ENCODE measurements at regions not wholly inside any gene's neighbourhood (a gene's known extent, or its start where the extent isn't known, plus 50 kb on each side); places are given as distances from the start of the nearest gene placed in this dataset.

- Histone ChIP-seq H3K27ac (ENCODE audit: low read depth, low read length) (no peak overlapping the region), H3K4me3 (ENCODE audit: low read depth, low read length) (no peak overlapping the region), H3K9me3 (ENCODE audit: control insufficient read depth, insufficient read depth, low read length) (no peaks in the 10 kb centered on the region), H3K4me1 (ENCODE audit: control insufficient read depth, insufficient read depth, low read length) (peaks cover 14% of the 10 kb centered on the region), H3K36me3 (ENCODE audit: control insufficient read depth, insufficient read depth, low read length) (no peaks in the 10 kb centered on the region), H3K27me3 (ENCODE audit: control insufficient read depth, insufficient read depth, low read length) (peaks cover 2% of the 10 kb centered on the region)
- no peak for DNase-seq (ENCODE audit: low read depth in 4 of 6, low spot score in 6 of 6)
- 91% methylated on average over 4 of the region's 4 CpGs for WGBS (ENCODE audit: insufficient coverage)
Observed at GRCh38 chr16:86786338-86786737, 208.0 kb downstream of the FOXL1 start.

GRCh38 chr16:86786994-86787393, 208.6 kb downstream of the FOXL1 start:
- no peak for DNase-seq (ENCODE audit: low read depth in 4 of 6, low spot score in 6 of 6)

GRCh38 chr16:86787538-86787937, 209.2 kb downstream of the FOXL1 start:
- Histone ChIP-seq H3K9me3 (ENCODE audit: control insufficient read depth, insufficient read depth, low read length) (no peaks in the 10 kb centered on the region), H3K36me3 (ENCODE audit: control insufficient read depth, insufficient read depth, low read length) (no peaks in the 10 kb centered on the region), H3K4me3 (ENCODE audit: low read depth, low read length) (no peak overlapping the region), H3K27ac (ENCODE audit: low read depth, low read length) (no peak overlapping the region), H3K4me1 (ENCODE audit: control insufficient read depth, insufficient read depth, low read length) (peaks cover 14% of the 10 kb centered on the region), H3K27me3 (ENCODE audit: control insufficient read depth, insufficient read depth, low read length) (peaks cover 3% of the 10 kb centered on the region)
- no peak for DNase-seq (ENCODE audit: low read depth in 4 of 6, low spot score in 6 of 6)
- WGBS (ENCODE audit: insufficient coverage) = 80% methylated on average over 1 of the region's 5 CpGs

More at GRCh38 chr16:86786994-86787393, 208.6 kb downstream of the FOXL1 start:
- Histone ChIP-seq H3K27ac (ENCODE audit: low read depth, low read length) (no peak overlapping the region), H3K36me3 (ENCODE audit: control insufficient read depth, insufficient read depth, low read length) (no peaks in the 10 kb centered on the region), H3K4me1 (ENCODE audit: control insufficient read depth, insufficient read depth, low read length) (peaks cover 14% of the 10 kb centered on the region), H3K27me3 (ENCODE audit: control insufficient read depth, insufficient read depth, low read length) (peaks cover 2% of the 10 kb centered on the region), H3K9me3 (ENCODE audit: control insufficient read depth, insufficient read depth, low read length) (no peaks in the 10 kb centered on the region), H3K4me3 (ENCODE audit: low read depth, low read length) (no peak overlapping the region)
- WGBS (ENCODE audit: insufficient coverage) = no CpG with 5 or more reads among the region's 1 CpG

- peaks cover 6% of the 10 kb centered on the region for H3K4me1 ChIP-seq (ENCODE audit: control insufficient read depth, insufficient read depth, low read length)
- no peak overlapping the region for H3K4me3 ChIP-seq (ENCODE audit: low read depth, low read length)
- no peaks in the 10 kb centered on the region for H3K9me3 ChIP-seq (ENCODE audit: control insufficient read depth, insufficient read depth, low read length)
- peaks cover 9% of the 10 kb centered on the region for H3K27me3 ChIP-seq (ENCODE audit: control insufficient read depth, insufficient read depth, low read length)
- 41% methylated on average over 11 of the region's 13 CpGs for WGBS (ENCODE audit: insufficient coverage)
- H3K36me3 ChIP-seq (ENCODE audit: control insufficient read depth, insufficient read depth, low read length) = no peaks in the 10 kb centered on the region
- no peak for DNase-seq (ENCODE audit: low read depth in 4 of 6, low spot score in 6 of 6)
- no peak overlapping the region for H3K27ac ChIP-seq (ENCODE audit: low read depth, low read length)
Observed at GRCh38 chr16:86789621-86790051, 211.3 kb downstream of the FOXL1 start.

GRCh38 chr16:86791287-86792035, 213.1 kb downstream of the FOXL1 start:
- DNase-seq (ENCODE audit: low read depth in 4 of 6, low spot score in 6 of 6) = peak in 1 of 6 donors; percentile 68
- WGBS (ENCODE audit: insufficient coverage) = 36% methylated on average over 16 of the region's 20 CpGs
- Histone ChIP-seq H3K36me3 (ENCODE audit: control insufficient read depth, insufficient read depth, low read length) (no peaks in the 10 kb centered on the region), H3K27me3 (ENCODE audit: control insufficient read depth, insufficient read depth, low read length) (peaks cover 9% of the 10 kb centered on the region), H3K4me1 (ENCODE audit: control insufficient read depth, insufficient read depth, low read length) (peaks cover 6% of the 10 kb centered on the region), H3K27ac (ENCODE audit: low read depth, low read length) (no peak overlapping the region), H3K4me3 (ENCODE audit: low read depth, low read length) (no peak overlapping the region), H3K9me3 (ENCODE audit: control insufficient read depth, insufficient read depth, low read length) (no peaks in the 10 kb centered on the region)

- H3K36me3 ChIP-seq (ENCODE audit: control insufficient read depth, insufficient read depth, low read length) = no peaks in the 10 kb centered on the region
- no peak for DNase-seq (ENCODE audit: low read depth in 4 of 6, low spot score in 6 of 6)
- H3K4me3 ChIP-seq (ENCODE audit: low read depth, low read length) = no peak overlapping the region
- peaks cover 9% of the 10 kb centered on the region for H3K27me3 ChIP-seq (ENCODE audit: control insufficient read depth, insufficient read depth, low read length)
- WGBS (ENCODE audit: insufficient coverage) = 93% methylated on average over 13 of the region's 15 CpGs
- no peaks in the 10 kb centered on the region for H3K9me3 ChIP-seq (ENCODE audit: control insufficient read depth, insufficient read depth, low read length)
- H3K27ac ChIP-seq (ENCODE audit: low read depth, low read length) = no peak overlapping the region
- H3K4me1 ChIP-seq (ENCODE audit: control insufficient read depth, insufficient read depth, low read length) = peaks cover 3% of the 10 kb centered on the region
Observed at GRCh38 chr16:86794216-86794864, 216.0 kb downstream of the FOXL1 start.

- peaks cover 4% of the 10 kb centered on the region for H3K27me3 ChIP-seq (ENCODE audit: control insufficient read depth, insufficient read depth, low read length)
Observed at GRCh38 chr16:86797700-86798099, 219.4 kb downstream of the FOXL1 start.

GRCh38 chr16:86798247-86799041, 220.1 kb downstream of the FOXL1 start:
- Histone ChIP-seq H3K4me3 (ENCODE audit: low read depth, low read length) (no peak overlapping the region), H3K36me3 (ENCODE audit: control insufficient read depth, insufficient read depth, low read length) (no peaks in the 10 kb centered on the region), H3K9me3 (ENCODE audit: control insufficient read depth, insufficient read depth, low read length) (no peaks in the 10 kb centered on the region), H3K27me3 (ENCODE audit: control insufficient read depth, insufficient read depth, low read length) (no peaks in the 10 kb centered on the region), H3K27ac (ENCODE audit: low read depth, low read length) (no peak overlapping the region), H3K4me1 (ENCODE audit: control insufficient read depth, insufficient read depth, low read length) (no peaks in the 10 kb centered on the region)
- DNase-seq (ENCODE audit: low read depth in 4 of 6, low spot score in 6 of 6) = no peak
- 78% methylated on average over 4 of the region's 4 CpGs for WGBS (ENCODE audit: insufficient coverage)

More at GRCh38 chr16:86797700-86798099, 219.4 kb downstream of the FOXL1 start:
- DNase-seq (ENCODE audit: low read depth in 4 of 6, low spot score in 6 of 6) = no peak
- Histone ChIP-seq H3K9me3 (ENCODE audit: control insufficient read depth, insufficient read depth, low read length) (no peaks in the 10 kb centered on the region), H3K4me1 (ENCODE audit: control insufficient read depth, insufficient read depth, low read length) (no peaks in the 10 kb centered on the region), H3K4me3 (ENCODE audit: low read depth, low read length) (no peak overlapping the region), H3K27ac (ENCODE audit: low read depth, low read length) (no peak overlapping the region), H3K36me3 (ENCODE audit: control insufficient read depth, insufficient read depth, low read length) (no peaks in the 10 kb centered on the region)
- 100% methylated on average over 2 of the region's 4 CpGs for WGBS (ENCODE audit: insufficient coverage)

- no peaks in the 10 kb centered on the region for H3K36me3 ChIP-seq (ENCODE audit: control insufficient read depth, insufficient read depth, low read length)
- no peaks in the 10 kb centered on the region for H3K9me3 ChIP-seq (ENCODE audit: control insufficient read depth, insufficient read depth, low read length)
- H3K27ac ChIP-seq (ENCODE audit: low read depth, low read length) = no peak overlapping the region
- H3K27me3 ChIP-seq (ENCODE audit: control insufficient read depth, insufficient read depth, low read length) = no peaks in the 10 kb centered on the region
- DNase-seq (ENCODE audit: low read depth in 4 of 6, low spot score in 6 of 6) = no peak
- no peak overlapping the region for H3K4me3 ChIP-seq (ENCODE audit: low read depth, low read length)
- H3K4me1 ChIP-seq (ENCODE audit: control insufficient read depth, insufficient read depth, low read length) = no peaks in the 10 kb centered on the region
- 88% methylated on average over 2 of the region's 4 CpGs for WGBS (ENCODE audit: insufficient coverage)
Observed at GRCh38 chr16:86799367-86799766, 221.0 kb downstream of the FOXL1 start.
